ENCODE measurements at regions not wholly inside any gene's neighbourhood (a gene's known extent, or its start where the extent isn't known, plus 50 kb on each side); places are given as distances from the start of the nearest gene placed in this dataset.

DNA sequence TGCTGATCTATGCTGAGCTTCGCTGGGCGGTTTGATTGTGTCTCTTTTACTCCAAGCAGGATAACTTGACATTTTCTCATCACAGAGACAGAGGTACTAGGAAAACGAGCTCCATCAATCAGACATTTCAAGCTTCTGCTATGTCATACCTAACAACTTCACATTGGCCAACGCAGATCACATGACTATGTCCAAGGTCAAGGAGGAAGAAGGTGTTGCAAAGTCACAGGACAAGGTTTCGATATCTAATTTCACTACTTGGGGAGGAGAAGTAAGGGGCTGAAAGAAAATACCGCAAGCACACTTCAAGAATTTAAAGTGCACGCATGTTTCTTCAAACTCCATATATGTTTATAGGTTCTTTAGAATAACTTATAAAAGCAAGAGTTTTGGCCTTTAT lies 425.8 kb downstream of the CHL1 start:
- intact Hi-C loops (cut with micrococcal nuclease), result no loop called here
- no peak for DNase-seq
- Mint-ChIP-seq H3K4me3 (no peak overlapping the region), H3K9me3 (no peaks in the 10 kb centered on the region), H3K27ac (no peak overlapping the region), H3K4me1 (ENCODE audit: low read depth) (no peaks in the 10 kb centered on the region), H3K36me3 (ENCODE audit: low read depth) (no peaks in the 10 kb centered on the region), H3K27me3 (ENCODE audit: low read depth) (no peaks in the 10 kb centered on the region)
- CTCF ChIA-PET, result no interaction called here

DNA sequence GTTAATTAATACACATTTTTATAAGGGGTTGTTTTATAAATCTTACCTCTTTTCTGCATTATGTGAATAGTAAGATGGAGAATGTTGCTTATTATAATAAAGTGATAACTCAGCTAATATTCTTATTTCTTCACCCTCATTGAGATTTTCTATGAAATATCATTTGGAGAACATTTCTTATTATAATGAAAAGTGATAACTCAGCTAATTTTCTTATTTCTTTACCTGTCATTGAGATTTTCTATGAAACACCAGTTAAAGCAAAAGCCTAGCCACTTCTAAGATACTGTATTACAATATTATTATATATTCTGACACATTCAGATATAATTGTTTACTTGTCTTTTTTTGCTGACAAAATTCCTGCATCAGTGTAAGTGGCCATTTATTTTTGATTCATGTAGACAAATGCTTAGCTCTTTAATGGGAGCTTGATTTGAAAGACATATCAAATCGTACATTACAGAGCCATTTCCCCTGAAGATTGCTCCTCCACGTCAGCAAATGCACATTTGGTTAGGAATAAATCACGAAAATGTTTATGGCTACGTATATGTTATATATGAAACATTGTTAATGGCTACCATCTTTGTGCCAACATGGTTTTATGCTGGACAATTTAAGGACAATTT lies 427.5 kb downstream of the CHL1 start:
- H3K27ac Mint-ChIP-seq, result no peak overlapping the region

DNA sequence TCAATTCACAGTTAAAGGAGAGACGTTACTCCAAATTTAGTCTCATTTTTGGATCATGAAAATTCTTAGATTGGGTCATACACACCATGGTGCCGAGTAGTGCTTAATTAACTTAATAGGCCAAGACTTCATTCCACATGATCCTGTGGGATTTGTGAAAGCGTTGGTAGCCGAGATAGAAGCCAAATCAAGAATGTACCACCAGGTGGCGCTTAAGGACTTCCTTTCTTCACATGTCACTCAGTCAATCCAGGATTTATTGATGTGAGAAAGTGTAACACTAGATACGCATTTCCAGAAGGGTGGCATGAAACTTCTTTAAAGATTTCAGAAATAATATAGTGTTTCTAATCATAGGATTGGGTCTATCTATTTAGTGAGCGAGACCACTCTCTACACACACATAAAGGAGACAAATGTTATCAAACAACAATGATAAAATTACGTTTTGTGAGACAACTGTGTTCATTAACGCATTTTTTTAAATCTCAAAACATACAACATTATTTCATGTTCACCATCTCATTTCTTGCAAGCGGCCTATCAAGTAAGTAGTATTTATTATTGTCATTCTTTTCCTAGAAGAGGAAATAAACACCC lies 436.1 kb downstream of the CHL1 start:
- no peak overlapping the region for H3K4me3 Mint-ChIP-seq
- H3K36me3 Mint-ChIP-seq (ENCODE audit: low read depth), result no peaks in the 10 kb centered on the region
- CTCF ChIA-PET, result no interaction called here
- H3K27me3 Mint-ChIP-seq (ENCODE audit: low read depth), result peaks cover 1% of the 10 kb centered on the region
- H3K9me3 Mint-ChIP-seq, result no peaks in the 10 kb centered on the region
- intact Hi-C loops (cut with micrococcal nuclease), result loop anchor here (1.0 to 5.0 kb wide), 2 partner anchors 220 to 1524 kb away; no protein-coding TSS in a partner anchor
- H3K4me1 Mint-ChIP-seq (ENCODE audit: low read depth), result no peaks in the 10 kb centered on the region
- peak; percentile 60 for DNase-seq
- H3K27ac Mint-ChIP-seq, result no peak overlapping the region

More for the DNA sequence above, 427.5 kb downstream of the CHL1 start:
- intact Hi-C loops (cut with micrococcal nuclease), result no loop called here
- CTCF ChIA-PET, result no interaction called here
- Mint-ChIP-seq H3K4me3 (no peak overlapping the region), H3K9me3 (no peaks in the 10 kb centered on the region), H3K4me1 (ENCODE audit: low read depth) (no peaks in the 10 kb centered on the region), H3K36me3 (ENCODE audit: low read depth) (no peaks in the 10 kb centered on the region), H3K27me3 (ENCODE audit: low read depth) (no peaks in the 10 kb centered on the region)
- DNase-seq, result no peak

DNA sequence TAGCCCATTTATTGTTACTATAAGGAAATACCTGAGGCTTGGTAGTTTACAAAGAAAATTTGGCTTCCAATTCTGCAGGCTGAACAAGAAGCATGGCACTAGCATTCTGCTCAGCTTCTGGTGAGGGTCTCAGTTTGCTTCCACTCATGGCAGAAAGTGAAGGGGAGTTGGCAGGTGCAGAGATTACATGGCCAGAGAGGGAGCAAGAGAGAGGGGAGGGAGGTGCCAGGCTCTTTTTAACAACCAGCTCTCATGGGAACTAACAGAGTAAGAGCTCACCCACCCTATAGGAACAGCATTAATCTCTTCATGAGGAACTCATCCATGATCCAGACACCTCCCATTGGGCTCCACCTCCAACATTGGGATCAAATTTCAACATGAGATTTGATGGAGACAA lies 437.9 kb downstream of the CHL1 start:
- CTCF ChIA-PET, result interaction anchor here (0.6 kb wide), 2 partner anchors 102 to 377 kb away, joined by 3 to 4 read pairs; no protein-coding TSS in a partner anchor
- Mint-ChIP-seq H3K9me3 (no peaks in the 10 kb centered on the region), H3K27me3 (ENCODE audit: low read depth) (peaks cover 1% of the 10 kb centered on the region), H3K4me1 (ENCODE audit: low read depth) (no peaks in the 10 kb centered on the region), H3K36me3 (ENCODE audit: low read depth) (no peaks in the 10 kb centered on the region), H3K27ac (no peak overlapping the region), H3K4me3 (no peak overlapping the region)
- intact Hi-C loops (cut with micrococcal nuclease), result loop anchor here (5.0 kb wide), 1 partner anchor 218 kb away; no protein-coding TSS in a partner anchor
- DNase-seq, result no peak

DNA sequence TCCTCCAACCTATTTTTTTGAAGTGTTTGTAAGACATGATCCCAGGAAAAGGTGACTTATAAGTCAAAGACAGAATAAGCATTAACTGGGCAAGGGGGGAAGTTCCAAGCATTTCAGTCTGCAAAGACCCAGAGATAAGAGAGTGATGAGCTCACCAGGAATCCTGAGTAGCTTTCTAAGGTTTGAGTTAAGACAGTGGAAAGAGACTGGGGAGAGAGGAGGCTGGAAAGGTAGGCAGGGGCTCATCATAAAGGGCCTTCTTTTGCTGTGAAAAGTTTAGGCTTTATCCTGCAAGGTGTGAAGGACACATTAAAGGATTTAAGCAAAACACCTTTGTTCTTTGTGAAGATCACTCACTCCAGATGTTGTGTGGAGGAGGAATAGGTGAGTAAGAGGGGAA lies 438.8 kb downstream of the CHL1 start:
- Mint-ChIP-seq H3K27ac (no peak overlapping the region), H3K4me3 (no peak overlapping the region), H3K9me3 (no peaks in the 10 kb centered on the region), H3K4me1 (ENCODE audit: low read depth) (no peaks in the 10 kb centered on the region), H3K36me3 (ENCODE audit: low read depth) (no peaks in the 10 kb centered on the region), H3K27me3 (ENCODE audit: low read depth) (peaks cover 1% of the 10 kb centered on the region)
- CTCF ChIA-PET, result interaction anchor here (0.6 kb wide), 1 partner anchor 25 kb away, joined by 3 read pairs; no protein-coding TSS in a partner anchor
- intact Hi-C loops (cut with micrococcal nuclease), result no loop called here
- DNase-seq, result no peak

DNA sequence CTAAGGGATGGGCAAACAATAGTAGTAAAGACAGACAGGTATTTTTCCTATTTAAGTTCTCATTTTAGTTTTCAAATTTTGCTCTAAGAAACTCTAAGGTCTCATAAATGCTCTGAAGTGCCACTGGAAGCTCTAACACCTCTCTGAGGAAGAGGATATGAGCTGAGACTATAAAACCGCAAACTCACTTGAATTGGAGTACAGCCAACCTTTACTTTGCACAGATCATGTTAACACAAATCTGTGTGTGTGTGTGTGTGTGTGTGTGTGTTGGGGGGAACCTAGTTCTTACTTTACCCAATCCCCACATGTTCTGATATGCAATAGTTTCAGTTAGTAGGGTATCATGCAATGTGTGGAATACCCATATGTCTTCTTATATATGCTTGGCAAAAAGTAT lies 446.8 kb downstream of the CHL1 start:
- peaks cover 2% of the 10 kb centered on the region for H3K9me3 Mint-ChIP-seq
- H3K27ac Mint-ChIP-seq, result no peak overlapping the region
- no peak overlapping the region for H3K4me3 Mint-ChIP-seq
- no peaks in the 10 kb centered on the region for H3K36me3 Mint-ChIP-seq (ENCODE audit: low read depth)
- DNase-seq, result no peak
- CTCF ChIA-PET, result no interaction called here
- no peaks in the 10 kb centered on the region for H3K4me1 Mint-ChIP-seq (ENCODE audit: low read depth)
- no peaks in the 10 kb centered on the region for H3K27me3 Mint-ChIP-seq (ENCODE audit: low read depth)
- intact Hi-C loops (cut with micrococcal nuclease), result no loop called here

DNA sequence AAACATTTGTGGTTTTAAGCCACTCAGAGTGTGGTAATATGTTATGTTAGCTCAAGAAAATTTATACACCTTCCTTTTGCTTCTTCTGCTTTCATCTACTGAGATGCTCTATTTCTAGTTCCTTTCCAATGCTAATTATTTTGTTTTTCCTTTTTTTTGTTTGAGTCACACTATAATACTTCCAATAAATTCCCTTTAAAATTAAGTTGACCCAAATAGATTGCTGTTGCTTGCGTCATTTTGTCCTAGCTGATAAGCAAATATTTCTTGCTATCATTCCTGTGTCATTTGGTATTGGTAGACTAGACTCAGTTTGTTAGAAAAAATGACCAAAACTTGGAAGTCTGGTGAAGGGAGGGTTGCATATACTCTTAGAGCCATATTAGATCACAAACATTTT lies 437.0 kb upstream of the CNTN6 start:
- peaks cover 2% of the 10 kb centered on the region for H3K9me3 Mint-ChIP-seq
- H3K4me1 Mint-ChIP-seq (ENCODE audit: low read depth), result no peaks in the 10 kb centered on the region
- H3K4me3 Mint-ChIP-seq, result no peak overlapping the region
- H3K27me3 Mint-ChIP-seq (ENCODE audit: low read depth), result no peaks in the 10 kb centered on the region
- no peaks in the 10 kb centered on the region for H3K36me3 Mint-ChIP-seq (ENCODE audit: low read depth)
- no peak overlapping the region for H3K27ac Mint-ChIP-seq
- CTCF ChIA-PET, result no interaction called here
- DNase-seq, result no peak
- intact Hi-C loops (cut with micrococcal nuclease), result no loop called here

DNA sequence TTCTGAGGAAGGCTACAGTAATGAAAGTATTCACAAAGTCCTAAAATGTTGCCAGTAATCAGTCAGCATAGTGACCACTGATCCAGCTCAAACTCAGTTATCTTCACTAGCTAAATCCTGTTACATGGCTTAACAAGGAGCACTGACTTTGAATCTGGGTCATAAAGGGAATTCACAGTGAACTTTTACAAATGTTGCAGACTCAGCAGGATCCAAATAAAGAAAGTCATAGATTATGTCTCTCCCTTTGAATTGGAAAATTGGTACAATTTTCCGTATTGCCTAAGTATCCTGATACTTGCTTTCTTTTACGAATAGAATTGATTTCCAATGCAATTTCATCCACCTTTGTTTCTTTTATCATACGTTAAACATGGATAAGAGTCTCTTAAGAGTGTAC lies 431.5 kb upstream of the CNTN6 start:
- Mint-ChIP-seq H3K9me3 (peaks cover 2% of the 10 kb centered on the region), H3K4me1 (ENCODE audit: low read depth) (no peaks in the 10 kb centered on the region), H3K36me3 (ENCODE audit: low read depth) (no peaks in the 10 kb centered on the region), H3K27ac (no peak overlapping the region), H3K4me3 (no peak overlapping the region), H3K27me3 (ENCODE audit: low read depth) (no peaks in the 10 kb centered on the region)
- intact Hi-C loops (cut with micrococcal nuclease), result no loop called here
- CTCF ChIA-PET, result interaction anchor here (0.6 kb wide), 1 partner anchor 137 kb away, joined by 6 read pairs; no protein-coding TSS in a partner anchor
- DNase-seq, result no peak

DNA sequence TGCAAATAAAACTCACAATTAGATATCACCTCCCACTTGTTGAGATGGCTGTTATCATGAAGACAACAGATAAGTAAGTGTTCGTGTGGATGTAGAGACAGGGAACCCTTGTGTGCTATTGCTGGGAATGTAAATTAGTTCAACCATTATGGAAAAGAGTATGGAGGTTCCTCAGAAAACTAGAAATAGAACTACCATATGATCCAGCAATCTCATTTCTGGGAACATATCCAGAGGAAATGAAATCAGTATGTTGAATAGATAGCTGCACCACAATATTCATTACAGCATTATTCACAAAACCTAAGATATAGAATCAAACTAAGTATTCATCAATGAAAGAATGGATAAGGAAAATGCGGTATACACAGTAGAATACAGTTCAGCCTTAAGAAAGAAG lies 418.7 kb upstream of the CNTN6 start:
- no peak for DNase-seq
- Mint-ChIP-seq H3K27ac (no peak overlapping the region), H3K36me3 (ENCODE audit: low read depth) (no peaks in the 10 kb centered on the region), H3K27me3 (ENCODE audit: low read depth) (no peaks in the 10 kb centered on the region), H3K4me1 (ENCODE audit: low read depth) (no peaks in the 10 kb centered on the region), H3K9me3 (peaks cover 5% of the 10 kb centered on the region), H3K4me3 (no peak overlapping the region)
- CTCF ChIA-PET, result no interaction called here
- intact Hi-C loops (cut with micrococcal nuclease), result no loop called here

DNA sequence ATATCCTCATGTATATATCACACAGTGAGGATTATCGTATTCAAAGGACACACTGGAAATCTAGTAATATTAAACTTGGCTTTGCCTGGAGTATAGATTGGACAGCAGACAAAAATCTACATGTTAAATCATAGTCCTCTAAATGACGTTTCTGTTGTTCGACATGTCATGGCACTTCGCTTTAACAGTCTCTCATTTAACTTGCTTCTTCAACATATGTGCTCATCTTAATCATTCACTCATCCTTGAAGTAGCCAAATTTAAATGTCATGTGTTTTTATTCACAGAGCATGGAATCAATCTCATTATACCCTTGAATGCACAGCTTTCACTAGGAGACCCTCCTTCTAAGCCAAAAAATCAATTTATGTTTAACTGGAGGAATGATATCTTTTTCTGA lies 417.0 kb upstream of the CNTN6 start:
- intact Hi-C loops (cut with micrococcal nuclease), result no loop called here
- Mint-ChIP-seq H3K27ac (no peak overlapping the region), H3K36me3 (ENCODE audit: low read depth) (no peaks in the 10 kb centered on the region), H3K27me3 (ENCODE audit: low read depth) (no peaks in the 10 kb centered on the region), H3K9me3 (peaks cover 5% of the 10 kb centered on the region), H3K4me3 (no peak overlapping the region), H3K4me1 (ENCODE audit: low read depth) (no peaks in the 10 kb centered on the region)
- CTCF ChIA-PET, result no interaction called here
- DNase-seq, result no peak

DNA sequence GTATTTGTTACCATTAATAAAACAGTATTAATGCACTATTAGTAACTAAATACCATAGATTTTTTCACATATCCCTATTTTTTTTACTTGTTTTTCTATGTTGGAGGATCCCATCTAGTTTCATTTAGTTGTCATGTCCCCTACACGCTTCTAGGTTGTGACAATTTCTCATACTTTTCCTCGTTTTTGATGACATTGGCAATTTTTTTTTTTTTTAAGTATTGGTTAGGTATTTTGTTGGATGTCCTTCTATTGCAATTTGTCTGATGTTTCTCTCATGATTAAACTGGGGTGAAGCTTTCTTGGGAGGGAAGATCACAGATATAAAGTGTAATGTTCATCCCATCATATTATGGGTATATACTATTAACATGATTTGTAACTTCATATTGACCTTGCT lies 409.1 kb upstream of the CNTN6 start:
- intact Hi-C loops (cut with micrococcal nuclease), result no loop called here
- Mint-ChIP-seq H3K36me3 (ENCODE audit: low read depth) (no peaks in the 10 kb centered on the region), H3K9me3 (peaks cover 2% of the 10 kb centered on the region), H3K27ac (no peak overlapping the region), H3K4me3 (no peak overlapping the region), H3K27me3 (ENCODE audit: low read depth) (no peaks in the 10 kb centered on the region), H3K4me1 (ENCODE audit: low read depth) (no peaks in the 10 kb centered on the region)
- CTCF ChIA-PET, result no interaction called here
- DNase-seq, result no peak

DNA sequence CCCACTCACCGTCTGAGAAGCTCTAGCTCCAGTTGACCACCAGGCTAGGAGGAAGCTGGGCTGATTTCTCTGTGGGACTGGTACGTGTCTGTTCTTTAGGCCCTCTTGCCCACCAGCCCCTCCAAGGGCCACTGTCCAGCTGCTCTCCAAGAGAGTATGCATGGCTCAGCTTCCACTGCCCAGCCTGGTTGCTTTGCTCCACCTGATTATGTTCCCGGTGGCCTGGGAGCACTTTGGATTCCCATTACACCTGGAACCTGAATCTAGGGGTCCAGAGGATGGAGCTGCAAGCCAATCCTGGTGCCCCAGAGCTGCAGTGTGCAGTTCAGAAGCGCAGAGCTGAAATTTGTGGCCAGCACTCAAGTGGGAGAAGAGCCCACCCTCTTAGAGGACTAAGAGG lies 402.1 kb upstream of the CNTN6 start:
- Mint-ChIP-seq H3K36me3 (ENCODE audit: low read depth) (no peaks in the 10 kb centered on the region), H3K4me1 (ENCODE audit: low read depth) (no peaks in the 10 kb centered on the region), H3K27me3 (ENCODE audit: low read depth) (no peaks in the 10 kb centered on the region), H3K9me3 (peaks cover 12% of the 10 kb centered on the region), H3K4me3 (no peak overlapping the region), H3K27ac (no peak overlapping the region)
- CTCF ChIA-PET, result no interaction called here
- no peak for DNase-seq
- intact Hi-C loops (cut with micrococcal nuclease), result no loop called here

DNA sequence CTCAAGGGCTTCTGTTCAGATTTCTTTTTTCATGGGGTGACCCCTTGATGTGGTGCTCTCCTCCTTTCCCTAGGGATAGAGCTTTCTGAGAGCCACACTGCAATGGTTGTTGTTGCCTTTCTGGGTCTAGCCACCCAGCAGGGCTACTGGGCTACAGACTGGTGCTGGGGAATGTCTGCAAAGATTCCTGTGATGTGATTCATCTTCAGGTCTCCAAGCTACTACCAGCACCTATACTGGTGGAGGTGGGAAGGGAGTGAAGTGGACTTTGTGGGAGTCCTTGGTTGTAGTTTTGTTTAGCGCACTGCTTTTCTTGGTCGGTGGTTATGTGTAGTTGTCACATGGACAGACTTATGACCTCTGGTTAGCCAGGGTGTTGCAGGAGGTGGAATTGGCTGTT lies 392.3 kb upstream of the CNTN6 start:
- CTCF ChIA-PET, result no interaction called here
- H3K4me1 Mint-ChIP-seq (ENCODE audit: low read depth), result no peaks in the 10 kb centered on the region
- H3K27me3 Mint-ChIP-seq (ENCODE audit: low read depth), result no peaks in the 10 kb centered on the region
- H3K9me3 Mint-ChIP-seq, result peaks cover 14% of the 10 kb centered on the region
- no peak overlapping the region for H3K27ac Mint-ChIP-seq
- intact Hi-C loops (cut with micrococcal nuclease), result no loop called here
- no peak for DNase-seq
- no peaks in the 10 kb centered on the region for H3K36me3 Mint-ChIP-seq (ENCODE audit: low read depth)
- H3K4me3 Mint-ChIP-seq, result no peak overlapping the region
